PFSK-1 (cell line): ENCODE measurements at regions not wholly inside any gene's neighbourhood (a gene's known extent, or its start where the extent isn't known, plus 50 kb on each side); places are given as distances from the start of the nearest gene placed in this dataset.

Experiments
- FOXP2 ChIP-seq: optimal IDR thresholded peaks from 2 replicates; pipeline ENCODE3; 2011; ENCODE audit warnings: borderline replicate concordance, control low read depth, inconsistent platforms; ENCODE audit not compliant: insufficient read depth; ENCODE audit errors: extremely low read length, extremely low read depth
- POLR2AphosphoS5 ChIP-seq: IDR thresholded peaks from 2 replicates; pipeline ENCODE4 v1.6.1; 2012; ENCODE audit warnings: low read depth, mild to moderate bottlenecking, control low read depth, low read length, moderate library complexity
- SIN3A ChIP-seq: IDR thresholded peaks from 2 replicates; pipeline ENCODE4 v1.6.1; 2012; ENCODE audit warnings: mild to moderate bottlenecking, low read length, moderate library complexity, borderline replicate concordance; ENCODE audit not compliant: insufficient read depth
- TAF1 ChIP-seq: IDR thresholded peaks from 2 replicates; pipeline ENCODE4 v1.6.1; 2012; ENCODE audit warnings: low read length, control low read depth, borderline replicate concordance; ENCODE audit not compliant: insufficient read depth
- TF ChIP-seq, protein P1 (sequence below), 2 experiments: IDR thresholded peaks; 2 replicates each; pipeline versions ENCODE4 v1.6.1 to v1.8.0; 2011 to 2012; ENCODE audit warnings: low read depth in 2 of 2, low read length in 2 of 2, control low read depth in 1 of 2, inconsistent platforms in 1 of 2, mild to moderate bottlenecking in 1 of 2, moderate library complexity in 1 of 2; ENCODE audit not compliant: insufficient read depth in 1 of 2

DNA sequence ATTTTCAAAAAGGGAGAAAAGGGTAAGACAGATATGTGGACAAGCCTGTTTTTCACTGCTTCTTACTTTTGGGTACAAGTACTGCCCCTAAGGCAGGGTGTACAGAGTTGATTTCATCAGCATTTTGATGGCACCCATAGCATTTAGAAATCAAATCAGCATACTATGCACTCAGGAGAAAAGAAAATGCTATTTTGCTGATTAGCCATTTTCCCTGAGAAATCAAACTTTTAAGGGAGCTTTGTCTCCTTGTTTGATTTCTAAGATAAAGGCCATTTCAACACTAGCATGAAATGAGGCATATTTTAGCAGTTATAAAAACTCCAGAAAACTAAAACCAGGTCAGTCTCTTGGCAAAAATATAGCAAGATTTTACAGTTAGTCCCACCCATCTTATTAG is 2269.4 kb upstream of the WWC1 start:
- TF ChIP-seq, protein P1, sequence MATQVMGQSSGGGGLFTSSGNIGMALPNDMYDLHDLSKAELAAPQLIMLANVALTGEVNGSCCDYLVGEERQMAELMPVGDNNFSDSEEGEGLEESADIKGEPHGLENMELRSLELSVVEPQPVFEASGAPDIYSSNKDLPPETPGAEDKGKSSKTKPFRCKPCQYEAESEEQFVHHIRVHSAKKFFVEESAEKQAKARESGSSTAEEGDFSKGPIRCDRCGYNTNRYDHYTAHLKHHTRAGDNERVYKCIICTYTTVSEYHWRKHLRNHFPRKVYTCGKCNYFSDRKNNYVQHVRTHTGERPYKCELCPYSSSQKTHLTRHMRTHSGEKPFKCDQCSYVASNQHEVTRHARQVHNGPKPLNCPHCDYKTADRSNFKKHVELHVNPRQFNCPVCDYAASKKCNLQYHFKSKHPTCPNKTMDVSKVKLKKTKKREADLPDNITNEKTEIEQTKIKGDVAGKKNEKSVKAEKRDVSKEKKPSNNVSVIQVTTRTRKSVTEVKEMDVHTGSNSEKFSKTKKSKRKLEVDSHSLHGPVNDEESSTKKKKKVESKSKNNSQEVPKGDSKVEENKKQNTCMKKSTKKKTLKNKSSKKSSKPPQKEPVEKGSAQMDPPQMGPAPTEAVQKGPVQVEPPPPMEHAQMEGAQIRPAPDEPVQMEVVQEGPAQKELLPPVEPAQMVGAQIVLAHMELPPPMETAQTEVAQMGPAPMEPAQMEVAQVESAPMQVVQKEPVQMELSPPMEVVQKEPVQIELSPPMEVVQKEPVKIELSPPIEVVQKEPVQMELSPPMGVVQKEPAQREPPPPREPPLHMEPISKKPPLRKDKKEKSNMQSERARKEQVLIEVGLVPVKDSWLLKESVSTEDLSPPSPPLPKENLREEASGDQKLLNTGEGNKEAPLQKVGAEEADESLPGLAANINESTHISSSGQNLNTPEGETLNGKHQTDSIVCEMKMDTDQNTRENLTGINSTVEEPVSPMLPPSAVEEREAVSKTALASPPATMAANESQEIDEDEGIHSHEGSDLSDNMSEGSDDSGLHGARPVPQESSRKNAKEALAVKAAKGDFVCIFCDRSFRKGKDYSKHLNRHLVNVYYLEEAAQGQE (IDR thresholded peaks at IDR 0.05; ENCODE audit: insufficient read depth in 1 of 2, low read depth in 2 of 2, low read length in 2 of 2): no peak

- no peak for TF ChIP-seq SIN3A
Measured at GRCh38 chr5:166024970-166025369, 2266.5 kb upstream of the WWC1 start.

DNA sequence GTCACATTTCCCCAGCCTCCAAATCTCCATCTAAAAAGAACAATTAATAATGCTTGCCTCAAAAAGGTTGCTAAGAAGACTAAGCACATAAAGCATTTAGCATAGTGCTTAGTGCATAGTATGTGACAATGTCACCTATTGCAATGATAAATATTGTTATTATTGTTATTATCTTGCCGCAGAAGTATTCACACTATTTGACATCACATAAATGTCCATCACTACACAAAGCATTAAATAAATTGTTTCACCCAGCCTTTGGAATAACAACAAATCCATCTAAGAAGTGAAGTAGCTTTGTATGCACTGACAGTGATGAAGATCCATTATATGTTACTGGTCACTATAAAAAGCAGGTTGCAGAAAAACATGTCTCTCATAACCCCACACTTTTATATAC is 2263.9 kb upstream of the WWC1 start:
- TF ChIP-seq SIN3A (no peak), FOXP2 (no peak), POLR2AphosphoS5 (no peak), TAF1 (no peak)
- TF ChIP-seq, protein P1 (IDR thresholded peaks at IDR 0.05; ENCODE audit: insufficient read depth in 1 of 2, low read depth in 2 of 2, low read length in 2 of 2): no peak

DNA sequence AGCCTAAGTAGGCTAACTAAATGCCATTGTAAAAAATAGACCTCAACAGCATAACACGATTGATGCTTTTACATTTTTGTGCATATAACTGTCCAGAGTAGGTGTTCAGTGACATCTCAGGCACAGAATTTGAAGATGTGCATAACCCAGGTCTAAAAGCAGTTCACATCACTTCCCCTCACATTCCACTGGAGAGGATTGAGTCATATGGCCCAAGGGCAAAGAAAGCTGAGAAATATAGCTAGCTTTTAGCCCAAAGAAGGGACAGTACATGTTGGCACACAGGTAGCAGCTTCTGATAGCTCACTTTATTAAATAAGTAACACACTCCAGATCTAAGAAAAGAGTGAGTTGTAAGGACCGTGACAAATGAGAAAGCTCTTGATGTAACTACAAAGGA is 2259.5 kb upstream of the WWC1 start:
- TF ChIP-seq FOXP2 (no peak), POLR2AphosphoS5 (no peak), SIN3A (no peak), TAF1 (no peak)
- TF ChIP-seq, protein P1 (IDR thresholded peaks at IDR 0.05; ENCODE audit: insufficient read depth in 1 of 2, low read depth in 2 of 2, low read length in 2 of 2): no peak

DNA sequence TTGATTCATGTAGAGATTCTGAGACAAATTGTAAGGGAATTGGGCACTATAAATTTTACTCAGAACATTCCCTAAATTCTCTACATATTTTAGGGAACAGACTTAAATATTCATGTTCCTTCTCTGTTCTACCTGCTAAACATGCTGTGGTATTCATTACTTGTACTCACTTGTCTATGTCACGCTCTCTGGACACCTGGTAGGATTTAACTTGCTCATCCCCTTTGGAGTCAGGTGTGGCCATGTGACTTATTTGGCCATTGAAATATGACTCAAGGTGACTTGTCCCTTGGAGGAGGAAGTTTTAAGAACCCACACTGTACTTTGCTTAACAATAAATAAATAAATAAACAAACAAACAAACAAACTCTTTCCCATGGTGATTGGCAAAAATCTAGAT is 2258.8 kb upstream of the WWC1 start:
- TF ChIP-seq POLR2AphosphoS5: no peak
- no peak for TF ChIP-seq FOXP2

GRCh38 chr5:166045961-166046360 is 2245.5 kb upstream of the WWC1 start:
- TF ChIP-seq, protein P1 (IDR thresholded peaks at IDR 0.05; ENCODE audit: insufficient read depth in 1 of 2, low read depth in 2 of 2, low read length in 2 of 2): no peak
- TF ChIP-seq FOXP2: no peak
